ENCODE measurements at regions not wholly inside any gene's neighbourhood (a gene's known extent, or its start where the extent isn't known, plus 50 kb on each side); places are given as distances from the start of the nearest gene placed in this dataset.

GRCh38 chr11:16554361-16554760 is 184.1 kb upstream of the C11orf58 start:
- TF ChIP-seq CTCF (IDR thresholded peaks at IDR 0.05) (no peak), RCOR1 (IDR thresholded peaks at IDR 0.05; ENCODE audit: low read length) (no peak), CHD2 (IDR thresholded peaks at IDR 0.05; ENCODE audit: low read length, partially characterized antibody) (no peak), TAF1 (IDR thresholded peaks at IDR 0.05; ENCODE audit: borderline replicate concordance, low read depth, low read length) (no peak), FOXM1 (IDR thresholded peaks at IDR 0.05; ENCODE audit: low read depth) (no peak), EP300 (IDR thresholded peaks at IDR 0.05; ENCODE audit: borderline replicate concordance in 1 of 2, low read depth in 1 of 2, low read length in 1 of 2) (no peak), FOSL2 (IDR thresholded peaks at IDR 0.05; ENCODE audit: borderline replicate concordance, low read depth) (no peak), JUND (IDR thresholded peaks at IDR 0.05) (no peak), POLR2AphosphoS5 (IDR thresholded peaks at IDR 0.05; ENCODE audit: low read depth, low read length) (no peak), RFX5 (IDR thresholded peaks at IDR 0.05; ENCODE audit: low read length) (no peak), SIN3A (IDR thresholded peaks at IDR 0.05; ENCODE audit: borderline replicate concordance, low read depth, low read length) (no peak), TCF12 (IDR thresholded peaks at IDR 0.05) (no peak), MAX (IDR thresholded peaks at IDR 0.05; ENCODE audit: low read depth) (no peak), USF2 (IDR thresholded peaks at IDR 0.05; ENCODE audit: borderline replicate concordance, low read depth, low read length) (no peak)

Measured in SK-N-SH (cell line).